GM21381 (cell line): ENCODE measurements at regions not wholly inside any gene's neighbourhood (a gene's known extent, or its start where the extent isn't known, plus 50 kb on each side); places are given as distances from the start of the nearest gene placed in this dataset.
"Not testable (repeated sequence)": the region's sequence is repeated elsewhere in the genome, so short reads cannot be mapped to it uniquely, and the experiment has no call there.

ENCODE experiments used
- ATAC-seq: cut with Tn5 transposase; IDR thresholded peaks from one replicate; pipeline ENCODE4 v1.9.1; 2021; ENCODE audit warnings: mild to moderate bottlenecking, moderate library complexity; ENCODE audit not compliant: unreplicated experiment

DNA sequence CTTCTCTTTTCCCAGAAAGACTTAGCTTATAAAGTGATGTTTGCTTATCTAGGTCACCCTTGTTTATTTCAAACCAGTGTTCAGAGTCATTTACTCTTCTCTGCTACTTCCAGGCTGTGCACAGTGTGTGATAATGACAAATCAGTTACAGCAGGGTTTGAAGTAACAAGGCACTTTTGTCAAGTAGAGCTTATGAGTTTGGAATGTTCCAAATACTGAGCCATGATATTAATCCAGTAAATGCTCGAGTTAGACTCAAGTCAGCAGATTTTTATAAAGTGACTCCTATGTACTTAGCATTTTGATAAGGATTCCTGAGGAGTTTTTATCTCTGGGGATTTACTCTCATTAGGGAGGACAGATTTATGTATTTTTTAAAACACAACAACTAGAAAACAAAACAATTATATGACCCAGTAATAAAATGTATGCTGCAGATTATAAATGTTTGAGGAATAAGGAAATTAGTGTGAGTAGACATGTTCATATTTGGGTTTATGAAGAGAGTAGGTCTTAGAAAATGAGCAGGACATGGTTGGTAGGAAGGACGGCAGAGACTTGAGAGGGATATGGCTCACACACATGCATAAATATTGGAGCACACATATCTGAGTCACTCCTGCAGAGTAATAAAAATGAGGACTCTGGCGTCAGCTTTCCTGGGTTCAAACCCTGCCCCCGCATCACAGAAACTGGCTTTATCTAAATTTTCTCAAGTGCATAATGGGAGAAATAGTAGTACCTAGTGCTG lies 271.2 kb downstream of the FBXO8 start:
- no peak for ATAC-seq

DNA sequence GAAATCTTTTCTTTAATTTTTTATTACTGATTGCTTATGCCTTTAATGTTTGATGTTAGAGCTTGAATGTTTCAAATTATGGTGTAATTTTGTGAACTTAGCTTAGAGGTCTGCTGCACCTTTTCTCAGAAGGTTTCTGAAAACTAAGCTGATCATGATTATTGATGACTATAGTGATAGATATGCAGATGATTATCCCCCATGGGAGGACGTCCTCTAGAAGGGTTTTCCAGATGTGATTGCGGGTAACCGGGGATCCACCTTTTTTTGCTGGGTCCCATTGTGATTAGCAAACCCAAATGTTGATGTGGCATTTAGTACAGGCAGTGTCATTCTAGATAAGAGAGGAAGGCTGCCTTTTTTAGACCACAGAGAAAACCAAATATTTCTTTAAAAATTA lies 272.9 kb downstream of the FBXO8 start:
- ATAC-seq: no peak

DNA sequence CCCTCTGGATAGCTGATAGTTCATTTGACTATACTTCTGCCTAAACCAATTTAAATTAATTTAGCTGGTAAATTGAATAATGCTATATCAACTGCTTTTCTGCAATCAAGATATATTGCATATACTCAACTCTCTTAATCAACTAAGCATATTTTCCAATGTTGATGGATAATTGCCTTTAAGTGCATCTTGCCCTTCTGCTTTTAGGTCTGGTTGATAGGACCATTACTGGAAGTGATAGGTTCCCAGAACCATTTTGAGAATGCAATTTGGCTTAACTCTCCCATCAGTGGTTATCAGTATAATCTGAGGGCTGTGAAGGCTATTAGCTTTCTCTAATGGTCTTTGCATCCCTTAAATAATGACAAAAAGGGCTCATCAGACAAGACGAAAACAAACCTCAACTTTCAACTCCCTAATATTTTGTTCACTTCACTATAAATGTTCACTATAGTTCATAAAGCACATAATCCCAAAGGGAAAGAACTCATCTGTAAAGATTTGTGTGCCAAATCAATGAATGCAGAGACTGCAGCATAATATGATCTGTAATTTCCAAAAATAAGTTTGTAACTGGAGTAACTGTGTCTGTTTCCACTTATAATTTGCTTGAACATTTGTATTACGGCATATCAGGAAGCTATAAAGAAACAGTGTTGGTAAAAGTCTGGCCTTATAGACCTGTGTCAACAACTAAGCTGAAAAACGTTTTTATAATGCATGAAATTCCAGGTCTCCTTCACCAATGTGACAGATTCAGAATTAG lies 273.6 kb downstream of the FBXO8 start:
- ATAC-seq: no peak

DNA sequence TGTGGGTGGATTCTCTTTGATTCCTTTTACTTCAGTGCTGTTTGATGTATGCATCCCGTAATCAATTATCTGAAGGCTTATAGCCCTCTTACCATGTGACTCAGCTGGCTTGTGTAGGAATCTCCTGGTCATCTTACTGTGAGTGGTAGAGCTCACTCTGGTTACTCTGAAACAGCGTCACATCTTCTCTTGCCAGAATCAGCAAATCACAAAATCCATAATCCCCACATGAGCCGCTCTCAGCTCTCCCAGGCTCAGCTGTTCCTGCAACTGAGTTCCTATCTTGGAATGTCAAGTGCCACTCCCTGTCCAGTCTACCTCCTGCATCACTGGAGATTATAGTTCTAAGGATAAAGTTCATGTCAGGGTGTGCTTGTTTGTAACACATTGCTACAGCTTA lies 278.0 kb downstream of the FBXO8 start:
- ATAC-seq: no peak

DNA sequence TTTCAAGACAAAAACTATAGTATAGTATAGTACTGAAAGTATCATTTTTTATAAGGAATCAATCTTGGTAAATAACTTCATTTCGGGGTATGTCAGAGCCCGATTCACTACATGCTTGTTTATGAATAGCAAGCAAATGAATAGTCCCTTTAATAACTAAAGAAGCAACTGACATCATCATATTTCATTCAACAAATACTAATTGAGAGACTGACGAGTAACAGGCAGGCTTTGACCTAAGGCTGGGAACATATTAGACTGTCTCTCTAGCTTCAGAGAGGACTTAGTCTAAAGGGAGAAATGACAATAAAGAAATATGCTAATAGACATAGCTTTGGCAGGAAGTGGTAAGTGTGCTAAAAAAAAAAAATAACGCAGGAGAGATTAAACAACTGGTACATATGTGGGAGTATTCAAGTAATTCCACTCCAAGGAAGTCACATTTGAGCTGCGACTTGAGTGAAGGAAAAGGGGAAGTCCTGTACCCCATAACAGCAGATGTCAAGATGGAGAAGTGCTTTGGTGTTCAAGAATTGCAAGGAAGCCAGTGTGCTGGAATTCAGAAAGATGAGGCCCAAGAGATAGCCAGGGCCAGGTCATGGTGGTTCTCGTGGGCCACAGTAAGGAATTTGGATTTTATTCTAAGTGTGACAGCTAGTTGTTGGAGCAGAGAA lies 284.9 kb downstream of the FBXO8 start:
- no peak for ATAC-seq

DNA sequence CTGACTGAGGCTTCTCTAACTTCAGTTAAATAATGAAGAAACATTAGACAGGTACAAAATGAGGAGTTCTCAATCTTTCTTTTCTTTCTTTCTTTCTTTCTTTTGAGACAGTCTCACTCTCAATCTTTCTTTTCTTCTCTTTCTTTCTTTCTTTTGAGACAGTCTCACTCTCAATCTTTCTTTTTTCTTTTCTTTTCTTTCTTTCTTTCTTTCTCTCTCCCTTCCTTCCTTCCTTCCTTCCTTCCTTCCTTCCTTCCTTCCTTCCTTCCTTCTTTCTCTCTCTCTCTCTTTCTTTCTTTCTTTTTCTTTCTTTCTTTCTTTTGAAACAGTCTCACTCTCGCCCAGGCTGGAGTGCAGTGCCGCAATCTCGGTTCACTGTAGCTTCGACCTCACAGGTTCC lies 287.7 kb downstream of the FBXO8 start:
- not testable (repeated sequence) for ATAC-seq

DNA sequence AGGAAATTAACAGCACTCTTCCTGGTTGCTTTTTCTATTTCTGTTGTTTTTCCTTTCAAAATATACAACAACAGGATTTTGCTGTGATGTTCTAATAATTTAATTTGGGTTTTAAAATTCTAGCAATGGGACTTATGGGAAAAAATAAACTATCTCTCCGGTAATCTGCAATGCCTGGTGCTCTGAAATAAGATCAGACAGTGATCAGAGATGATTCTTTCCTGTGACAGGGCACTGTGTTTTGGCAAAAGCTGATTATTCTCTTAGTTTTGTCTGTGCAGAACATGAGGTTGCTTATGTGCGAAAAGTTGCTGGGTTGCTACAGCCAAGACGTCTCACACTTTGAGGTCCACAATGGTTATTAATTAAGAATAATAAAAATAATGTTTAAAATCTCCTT lies 291.7 kb downstream of the FBXO8 start:
- no peak for ATAC-seq

DNA sequence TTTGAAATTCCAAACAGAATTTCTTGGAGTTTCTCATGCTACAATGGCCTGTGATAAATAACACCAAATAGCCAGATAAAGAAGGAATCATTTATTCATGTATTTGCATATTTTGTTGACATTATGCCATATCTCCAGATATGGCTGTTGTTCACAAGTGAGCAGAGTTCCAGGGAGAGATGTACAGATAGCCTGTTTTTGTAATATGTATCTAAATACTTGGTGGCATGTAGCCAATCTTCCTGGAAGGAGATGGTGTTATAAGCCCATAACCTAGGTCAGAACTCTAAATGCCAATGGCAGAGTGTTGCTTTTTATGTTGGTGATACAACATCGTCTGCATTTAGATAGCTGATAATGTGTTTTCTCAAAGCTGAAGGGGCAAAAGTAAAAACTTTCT lies 292.2 kb downstream of the FBXO8 start:
- ATAC-seq: no peak

DNA sequence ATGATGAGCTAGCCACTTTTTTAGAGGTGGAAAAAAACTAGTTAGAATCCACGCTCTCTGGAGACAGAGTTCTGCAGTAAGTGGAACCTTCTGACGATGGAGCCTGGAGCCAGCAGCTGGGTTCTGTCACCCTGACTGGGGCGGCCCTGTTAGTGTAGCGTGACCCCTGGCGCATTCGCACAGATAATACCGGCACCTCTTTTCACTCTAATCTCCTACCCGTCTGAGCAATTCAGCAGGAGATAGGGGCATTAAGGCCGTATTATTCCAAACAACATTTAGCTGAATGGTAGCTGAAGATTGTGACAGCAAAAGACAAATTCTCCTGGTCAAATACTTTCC lies 292.6 kb downstream of the FBXO8 start:
- ATAC-seq: no peak

DNA sequence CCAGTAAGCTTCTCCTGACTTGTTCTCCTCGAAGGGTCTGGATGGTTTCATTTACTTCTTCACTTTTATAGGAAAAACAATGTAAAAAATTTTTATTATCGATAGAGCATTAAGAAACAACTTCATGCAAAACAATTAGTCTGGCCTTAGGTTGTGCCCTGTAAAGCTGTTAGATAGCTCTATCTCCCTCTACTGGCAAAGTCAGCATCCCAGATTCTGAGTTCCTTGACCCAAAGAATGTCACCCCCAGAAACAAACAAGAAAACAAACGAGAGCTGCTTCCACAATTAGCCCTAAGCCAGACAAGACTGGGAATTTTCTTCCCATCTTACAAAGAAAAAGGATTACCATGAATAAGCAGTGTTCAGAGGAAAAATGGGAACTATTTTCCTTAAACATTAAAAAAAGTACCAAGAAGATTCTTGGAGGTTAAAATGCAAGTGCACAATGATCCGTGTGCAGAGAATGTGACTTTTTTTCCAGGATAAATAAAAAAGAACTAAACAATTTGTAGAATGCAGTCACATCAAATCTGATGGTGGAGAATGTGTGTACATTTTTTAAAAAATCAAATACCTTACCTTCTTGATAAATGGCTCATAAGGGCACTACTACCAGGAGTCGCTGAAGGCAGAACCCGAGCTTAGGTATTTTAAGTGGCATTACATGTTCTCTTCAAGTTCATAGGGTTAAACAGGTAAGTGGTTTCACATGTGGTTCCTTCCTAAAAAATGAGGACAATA lies 293.2 kb downstream of the FBXO8 start:
- no peak for ATAC-seq

DNA sequence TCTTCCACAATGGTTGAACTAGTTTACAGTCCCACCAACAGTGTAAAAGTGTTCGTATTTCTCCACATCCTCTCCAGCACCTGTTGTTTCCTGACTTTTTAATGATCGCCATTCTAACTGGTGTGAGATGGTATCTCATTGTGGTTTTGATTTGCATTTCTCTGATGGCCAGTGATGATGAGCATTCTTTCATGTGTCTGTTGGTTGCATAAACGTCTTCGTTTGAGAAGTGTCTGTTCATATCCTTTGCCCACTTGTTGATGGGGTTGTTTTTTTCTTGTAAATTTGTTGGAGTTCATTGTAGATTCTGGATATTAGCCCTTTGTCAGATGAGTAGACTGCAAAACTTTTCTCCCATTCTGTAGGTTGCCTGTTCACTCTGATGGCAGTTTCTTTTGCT lies 319.9 kb downstream of the FBXO8 start:
- ATAC-seq: not testable (repeated sequence)

DNA sequence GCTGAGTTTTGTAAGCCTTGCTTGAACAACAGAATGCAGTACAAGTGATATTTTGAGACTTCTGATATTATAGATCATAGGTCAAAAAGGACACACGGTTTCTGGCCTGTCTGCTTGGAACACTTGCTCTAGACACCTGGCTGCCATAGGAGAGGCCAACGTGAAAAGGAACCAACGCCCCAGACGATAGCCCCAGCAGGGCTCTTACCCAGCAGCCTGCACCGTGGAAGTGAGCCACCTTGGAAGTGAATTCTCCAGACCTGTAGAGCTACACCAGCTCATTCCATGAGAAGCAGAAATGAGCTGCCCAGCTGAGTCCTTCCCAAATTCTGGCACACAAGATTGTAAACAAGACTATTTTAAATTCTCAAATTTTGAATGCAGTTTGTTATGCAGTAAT lies 323.1 kb downstream of the FBXO8 start:
- no peak for ATAC-seq

DNA sequence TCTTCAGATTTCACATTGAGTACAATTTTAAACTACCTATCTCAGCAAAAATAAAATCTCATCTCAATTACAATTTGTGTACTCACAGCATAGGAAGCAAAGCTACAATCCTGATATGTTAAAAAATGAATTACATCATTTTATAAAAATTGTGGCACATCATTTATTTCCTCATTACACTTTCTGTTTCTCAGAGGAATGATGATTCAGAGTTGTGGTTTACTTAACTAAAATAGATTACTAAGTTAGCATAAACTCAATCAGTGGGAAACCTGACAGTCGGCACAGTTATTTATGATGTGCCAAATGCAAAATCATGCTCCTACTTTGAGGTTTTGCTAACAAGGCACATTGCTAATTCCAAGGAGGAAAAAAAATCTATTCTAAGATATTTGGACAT lies 325.0 kb downstream of the FBXO8 start:
- no peak for ATAC-seq

DNA sequence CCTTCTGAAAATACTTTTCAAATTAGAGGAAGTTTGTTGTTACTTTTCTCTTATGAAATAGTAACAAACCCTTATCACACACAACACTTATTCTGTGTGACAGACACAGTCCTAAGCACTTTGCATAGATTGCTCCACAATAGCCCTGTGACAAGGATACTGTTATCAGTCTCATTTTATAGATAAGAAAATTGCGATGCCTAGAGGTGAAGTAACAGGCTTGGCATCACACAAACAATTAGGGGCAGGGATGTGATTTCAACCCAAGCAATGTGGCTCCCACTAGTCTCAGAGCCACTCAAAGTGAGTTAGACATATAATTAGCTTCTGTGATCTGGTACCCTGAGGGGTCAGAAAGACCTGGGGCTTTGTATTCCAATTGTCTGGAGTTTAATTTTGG lies 339.9 kb downstream of the FBXO8 start:
- ATAC-seq: no peak

DNA sequence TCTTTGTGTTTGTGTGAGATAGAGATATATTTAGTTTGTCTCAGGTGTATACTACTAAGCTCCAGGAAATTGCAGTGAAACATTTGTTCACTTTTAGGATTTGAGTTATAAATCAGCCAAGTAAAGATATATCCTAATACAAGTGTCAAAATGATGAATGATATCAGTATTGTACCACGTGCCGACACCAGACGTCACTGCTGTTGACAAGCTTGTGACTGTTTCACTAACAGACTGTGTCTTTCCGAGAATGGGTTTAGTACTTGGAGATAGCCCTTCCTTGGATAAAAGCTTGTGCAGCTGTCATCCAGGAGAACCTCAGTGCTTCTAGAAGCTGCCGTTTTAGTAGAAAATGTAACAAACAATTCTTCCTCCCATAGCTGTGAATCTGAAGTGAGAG lies 343.3 kb downstream of the FBXO8 start:
- ATAC-seq: no peak

DNA sequence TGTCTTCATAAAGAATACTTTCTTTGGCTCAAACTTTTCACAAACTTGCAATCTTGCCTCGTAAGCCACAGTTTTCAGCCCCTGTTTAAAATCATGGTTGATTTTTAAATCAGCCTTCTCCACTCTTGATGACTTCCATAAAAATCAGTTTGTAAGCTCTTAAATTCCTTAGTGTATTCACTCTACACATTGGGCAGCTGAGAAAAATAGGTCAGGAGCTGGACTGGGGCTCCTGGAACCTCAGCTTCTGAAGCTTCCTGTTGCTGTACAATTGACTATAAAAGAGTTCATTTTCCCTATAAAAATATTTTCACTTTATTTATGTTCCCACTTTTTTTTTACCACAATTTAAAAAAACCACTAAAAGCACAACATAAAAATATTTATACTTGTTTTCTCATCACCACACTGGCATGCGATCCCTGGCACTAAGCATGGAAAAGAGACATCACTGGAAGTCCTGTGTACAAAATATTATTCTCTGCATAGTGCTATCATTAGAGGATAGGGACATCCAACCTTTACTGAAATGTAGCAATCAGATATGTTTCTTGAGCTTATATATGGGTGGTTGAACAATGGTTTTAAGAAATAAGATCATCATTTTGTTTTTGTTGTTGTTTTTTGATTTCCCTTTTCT lies 345.7 kb downstream of the FBXO8 start:
- no peak for ATAC-seq

DNA sequence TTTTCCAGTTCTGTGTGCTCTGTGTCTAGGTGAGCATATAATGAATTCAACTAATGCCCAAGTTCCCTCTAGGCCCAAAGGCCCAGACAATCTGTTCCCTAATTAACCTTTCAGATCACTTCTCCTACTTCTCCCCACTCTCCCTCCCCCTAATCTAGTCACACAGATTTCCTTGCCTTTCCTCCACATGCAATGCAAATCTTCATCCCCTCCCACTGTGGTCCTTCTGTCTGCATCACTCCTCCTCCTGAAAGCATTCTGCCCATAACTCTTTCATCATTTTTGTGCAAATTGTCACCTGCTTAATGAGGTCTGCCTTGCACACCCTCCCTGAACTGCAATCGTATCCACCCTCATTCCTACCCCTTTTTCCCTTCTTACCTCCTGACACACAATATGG lies 346.6 kb downstream of the FBXO8 start:
- no peak for ATAC-seq

DNA sequence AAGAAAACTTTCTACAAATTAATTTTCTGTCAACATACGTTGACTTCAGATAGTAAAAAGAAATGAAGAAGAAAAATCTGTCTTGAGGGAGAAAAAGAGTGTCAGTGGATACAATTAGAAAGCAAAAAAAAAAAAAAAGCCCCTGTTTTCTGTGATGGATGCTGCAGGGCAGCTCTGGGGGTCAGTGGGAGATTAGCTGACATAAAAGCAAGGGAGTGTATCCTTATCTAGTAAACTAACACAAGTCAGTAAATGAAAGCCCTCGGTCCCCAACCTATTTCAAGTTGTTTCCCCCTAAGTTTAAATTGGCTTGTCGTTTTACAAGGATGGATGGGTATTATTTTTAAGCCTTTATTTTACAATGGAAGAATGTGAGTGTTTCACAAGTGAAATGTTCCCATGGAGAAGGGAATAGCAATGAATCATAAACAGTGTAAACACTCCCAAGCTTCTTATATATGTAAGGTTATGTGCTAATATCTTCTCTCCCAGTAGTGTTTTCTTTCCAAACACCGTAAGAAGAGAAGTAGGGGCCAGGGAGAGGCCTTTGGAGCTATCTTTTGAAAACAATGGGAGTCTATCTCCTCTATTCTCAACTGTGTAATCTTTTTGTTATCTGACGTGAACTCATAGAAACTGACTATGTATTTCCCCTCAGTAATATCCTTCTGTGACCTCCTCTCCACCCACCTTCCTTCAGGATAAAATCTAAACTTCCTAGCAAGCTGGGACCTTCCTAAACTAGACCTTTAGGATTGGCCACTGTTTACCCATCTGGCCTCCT lies 347.7 kb downstream of the FBXO8 start:
- no peak for ATAC-seq

DNA sequence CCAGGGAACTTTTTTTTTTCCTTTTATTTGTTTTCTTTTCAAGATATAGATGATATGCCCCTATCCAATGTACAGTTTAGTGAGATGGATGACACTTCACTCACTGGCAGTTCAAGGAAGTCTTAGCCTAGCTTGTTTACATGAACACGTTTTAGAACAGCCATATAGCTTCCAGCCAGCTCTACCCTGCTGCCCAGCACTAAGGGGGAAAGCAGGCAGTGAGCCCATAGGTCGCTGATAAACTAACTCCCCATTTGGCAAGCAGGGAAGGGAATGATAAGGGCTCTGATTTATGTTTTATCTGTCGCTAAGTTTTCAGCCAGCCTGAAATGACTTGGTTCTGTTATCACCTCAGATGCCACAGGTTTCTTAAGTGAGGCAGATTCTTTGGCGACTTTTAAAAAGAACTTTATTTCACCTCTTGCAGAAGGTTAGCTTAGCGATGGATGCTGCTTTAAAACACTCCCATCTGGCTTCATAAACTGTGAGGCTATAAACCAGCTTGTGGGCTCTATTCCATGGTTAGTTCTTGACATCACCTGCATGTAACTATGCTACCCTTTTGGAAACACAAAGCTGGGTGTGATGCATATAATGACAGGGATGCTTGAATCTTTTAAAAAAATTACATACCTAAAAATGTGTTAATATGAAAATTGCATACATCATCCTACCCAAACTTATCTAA lies 348.4 kb downstream of the FBXO8 start:
- ATAC-seq: no peak

DNA sequence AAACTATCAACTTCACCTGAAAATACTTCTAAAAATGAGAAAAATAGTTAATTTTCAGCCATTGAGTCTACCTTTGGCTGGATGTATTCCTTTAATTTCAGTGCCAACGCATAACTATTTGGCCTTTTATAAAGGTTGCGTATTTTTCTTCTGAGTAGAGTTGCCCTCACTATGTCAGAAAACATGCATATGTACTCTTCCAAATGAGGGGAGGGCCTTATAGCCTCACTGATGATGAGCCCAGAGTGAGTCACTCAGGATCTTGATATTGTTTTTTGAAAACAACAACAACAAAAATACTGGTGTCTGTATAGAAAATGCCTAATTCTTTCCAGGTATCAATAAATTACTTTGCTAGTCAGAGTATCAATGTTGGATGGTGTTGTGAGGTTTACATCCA lies 349.3 kb downstream of the FBXO8 start:
- no peak for ATAC-seq
